ENCODE measurements at regions not wholly inside any gene's neighbourhood (a gene's known extent, or its start where the extent isn't known, plus 50 kb on each side); places are given as distances from the start of the nearest gene placed in this dataset.
"Not testable (repeated sequence)": the region's sequence is repeated elsewhere in the genome, so short reads cannot be mapped to it uniquely, and the experiment has no call there.

GRCh38 chr5:25199902-25200301 lies 555.1 kb upstream of the CDH10 start:
- DNase-seq (ENCODE audit: low read depth): not testable (repeated sequence)

- DNase-seq (ENCODE audit: low read depth): no peak
Observed at GRCh38 chr5:25190521-25191000, 545.8 kb upstream of the CDH10 start.

GRCh38 chr5:25181249-25181648 lies 536.5 kb upstream of the CDH10 start:
- no peak for DNase-seq (ENCODE audit: low read depth)

- DNase-seq (ENCODE audit: low read depth): not testable (repeated sequence)
Observed at GRCh38 chr5:25162616-25163015, 517.8 kb upstream of the CDH10 start.

- DNase-seq (ENCODE audit: low read depth): no peak
Observed at GRCh38 chr5:25160891-25161290, 516.1 kb upstream of the CDH10 start.

- DNase-seq (ENCODE audit: low read depth): no peak
Observed at GRCh38 chr5:25150819-25151218, 506.0 kb upstream of the CDH10 start.

GRCh38 chr5:25128606-25129005 lies 483.8 kb upstream of the CDH10 start:
- DNase-seq (ENCODE audit: low read depth): no peak

GRCh38 chr5:25119650-25120049 lies 474.9 kb upstream of the CDH10 start:
- DNase-seq (ENCODE audit: low read depth): no peak

- DNase-seq (ENCODE audit: low read depth): no peak
Observed at GRCh38 chr5:25107853-25108252, 463.1 kb upstream of the CDH10 start.

GRCh38 chr5:25099538-25099937 lies 454.8 kb upstream of the CDH10 start:
- DNase-seq (ENCODE audit: low read depth): no peak

- DNase-seq (ENCODE audit: low read depth): no peak
Observed at GRCh38 chr5:25095261-25095660, 450.5 kb upstream of the CDH10 start.

GRCh38 chr5:25094219-25094618 lies 449.4 kb upstream of the CDH10 start:
- DNase-seq (ENCODE audit: low read depth): no peak

GRCh38 chr5:25091921-25092320 lies 447.1 kb upstream of the CDH10 start:
- DNase-seq (ENCODE audit: low read depth): no peak

GRCh38 chr5:25090854-25091253 lies 446.1 kb upstream of the CDH10 start:
- DNase-seq (ENCODE audit: low read depth): no peak

- no peak for DNase-seq (ENCODE audit: low read depth)
Observed at GRCh38 chr5:25090275-25090674, 445.5 kb upstream of the CDH10 start.

GRCh38 chr5:25088689-25089088 lies 443.9 kb upstream of the CDH10 start:
- not testable (repeated sequence) for DNase-seq (ENCODE audit: low read depth)

- not testable (repeated sequence) for DNase-seq (ENCODE audit: low read depth)
Observed at GRCh38 chr5:25083261-25083660, 438.5 kb upstream of the CDH10 start.

- DNase-seq (ENCODE audit: low read depth): no peak
Observed at GRCh38 chr5:25066239-25066638, 421.5 kb upstream of the CDH10 start.

GRCh38 chr5:25064306-25064705 lies 419.5 kb upstream of the CDH10 start:
- DNase-seq (ENCODE audit: low read depth): no peak

- no peak for DNase-seq (ENCODE audit: low read depth)
Observed at GRCh38 chr5:25060575-25060974, 415.8 kb upstream of the CDH10 start.

- no peak for DNase-seq (ENCODE audit: low read depth)
Observed at GRCh38 chr5:25056836-25057235, 412.1 kb upstream of the CDH10 start.

- DNase-seq (ENCODE audit: low read depth): no peak
Observed at GRCh38 chr5:25033658-25034057, 388.9 kb upstream of the CDH10 start.

GRCh38 chr5:25029004-25029403 lies 384.2 kb upstream of the CDH10 start:
- DNase-seq (ENCODE audit: low read depth): no peak

GRCh38 chr5:25027526-25027925 lies 382.7 kb upstream of the CDH10 start:
- DNase-seq (ENCODE audit: low read depth): no peak

GRCh38 chr5:25027061-25027460 lies 382.3 kb upstream of the CDH10 start:
- no peak for DNase-seq (ENCODE audit: low read depth)

Measured in fibroblast of the conjunctiva (primary cell).